ENCODE measurements at regions not wholly inside any gene's neighbourhood (a gene's known extent, or its start where the extent isn't known, plus 50 kb on each side); places are given as distances from the start of the nearest gene placed in this dataset.

- no peak for DNase-seq
- H3K4me1 ChIP-seq: no peaks in the 10 kb centered on the region
- H3K36me3 ChIP-seq: no peaks in the 10 kb centered on the region
- H3K4me3 ChIP-seq: no peak overlapping the region
- no peaks in the 10 kb centered on the region for H3K27me3 ChIP-seq (ENCODE audit: low read depth)
- intact Hi-C loops (cut with micrococcal nuclease): no loop called here
- TF ChIP-seq CTCF (IDR thresholded peaks at IDR 0.05; ENCODE audit: borderline replicate concordance): no peak
- H3K9me3 ChIP-seq (replicated peaks): peaks cover 15% of the 10 kb centered on the region
- no peak overlapping the region for H3K27ac ChIP-seq (replicated peaks)
These were observed 1233.5 kb upstream of the NXPH2 start for GRCh38 chr2:140013545-140014203.

- Histone ChIP-seq H3K9me3 (replicated peaks) (peaks cover under 1% of the 10 kb centered on the region), H3K27me3 (ENCODE audit: low read depth) (no peaks in the 10 kb centered on the region), H3K27ac (replicated peaks) (no peak overlapping the region), H3K4me1 (no peaks in the 10 kb centered on the region), H3K36me3 (no peaks in the 10 kb centered on the region), H3K4me3 (no peak overlapping the region)
- DNase-seq: no peak
- intact Hi-C loops (cut with micrococcal nuclease): no loop called here
- no peak for TF ChIP-seq CTCF (IDR thresholded peaks at IDR 0.05; ENCODE audit: borderline replicate concordance)
These were observed 1231.1 kb upstream of the NXPH2 start for GRCh38 chr2:140011287-140011686.

- intact Hi-C loops (cut with micrococcal nuclease): no loop called here
- no peaks in the 10 kb centered on the region for H3K4me1 ChIP-seq
- H3K27me3 ChIP-seq (ENCODE audit: low read depth): no peaks in the 10 kb centered on the region
- TF ChIP-seq CTCF (IDR thresholded peaks at IDR 0.05; ENCODE audit: borderline replicate concordance): no peak
- no peaks in the 10 kb centered on the region for H3K9me3 ChIP-seq (replicated peaks)
- DNase-seq: no peak
- H3K27ac ChIP-seq (replicated peaks): no peak overlapping the region
- no peak overlapping the region for H3K4me3 ChIP-seq
- H3K36me3 ChIP-seq: no peaks in the 10 kb centered on the region
These were observed 1221.9 kb upstream of the NXPH2 start for GRCh38 chr2:140002110-140002509.

GRCh38 chr2:139992711-139993345 lies 1212.6 kb upstream of the NXPH2 start:
- Histone ChIP-seq H3K27ac (replicated peaks) (no peak overlapping the region), H3K27me3 (ENCODE audit: low read depth) (no peaks in the 10 kb centered on the region), H3K36me3 (no peaks in the 10 kb centered on the region), H3K4me3 (no peak overlapping the region), H3K9me3 (replicated peaks) (peaks cover 26% of the 10 kb centered on the region), H3K4me1 (no peaks in the 10 kb centered on the region)
- intact Hi-C loops (cut with micrococcal nuclease): no loop called here
- TF ChIP-seq CTCF (IDR thresholded peaks at IDR 0.05; ENCODE audit: borderline replicate concordance): no peak
- no peak for DNase-seq

- intact Hi-C loops (cut with micrococcal nuclease): no loop called here
- H3K9me3 ChIP-seq (replicated peaks): peaks cover 29% of the 10 kb centered on the region
- no peak overlapping the region for H3K4me3 ChIP-seq
- no peak for DNase-seq
- H3K27me3 ChIP-seq (ENCODE audit: low read depth): no peaks in the 10 kb centered on the region
- no peaks in the 10 kb centered on the region for H3K36me3 ChIP-seq
- no peak for TF ChIP-seq CTCF (IDR thresholded peaks at IDR 0.05; ENCODE audit: borderline replicate concordance)
- H3K4me1 ChIP-seq: no peaks in the 10 kb centered on the region
- no peak overlapping the region for H3K27ac ChIP-seq (replicated peaks)
These were observed 1211.9 kb upstream of the NXPH2 start for GRCh38 chr2:139992078-139992477.
